GM19351 (cell line): ENCODE measurements at regions not wholly inside any gene's neighbourhood (a gene's known extent, or its start where the extent isn't known, plus 50 kb on each side); places are given as distances from the start of the nearest gene placed in this dataset.
"Not testable (repeated sequence)": the region's sequence is repeated elsewhere in the genome, so short reads cannot be mapped to it uniquely, and the experiment has no call there.

Source experiments
- ATAC-seq: cut with Tn5 transposase; IDR thresholded peaks from one replicate; pipeline ENCODE4 v1.9.1; 2021; ENCODE audit warnings: mild to moderate bottlenecking, moderate library complexity; ENCODE audit not compliant: unreplicated experiment

GRCh38 chr3:67145738-67146137 lies 147.6 kb downstream of the KBTBD8 start:
- no peak for ATAC-seq

GRCh38 chr3:67154429-67154828 lies 156.3 kb downstream of the KBTBD8 start:
- ATAC-seq: no peak

GRCh38 chr3:67167481-67167880 lies 169.4 kb downstream of the KBTBD8 start:
- ATAC-seq: no peak

- no peak for ATAC-seq
These were observed 173.7 kb downstream of the KBTBD8 start for GRCh38 chr3:67171841-67172240.

GRCh38 chr3:67173130-67173529 lies 175.0 kb downstream of the KBTBD8 start:
- not testable (repeated sequence) for ATAC-seq

- no peak for ATAC-seq
These were observed 178.3 kb downstream of the KBTBD8 start for GRCh38 chr3:67176396-67176795.

- no peak for ATAC-seq
These were observed 194.4 kb downstream of the KBTBD8 start for GRCh38 chr3:67192466-67192865.

- no peak for ATAC-seq
These were observed 198.6 kb downstream of the KBTBD8 start for GRCh38 chr3:67196677-67197076.

- no peak for ATAC-seq
These were observed 200.3 kb downstream of the KBTBD8 start for GRCh38 chr3:67198374-67198773.

GRCh38 chr3:67200618-67201017 lies 202.5 kb downstream of the KBTBD8 start:
- ATAC-seq: no peak

GRCh38 chr3:67201026-67201425 lies 202.9 kb downstream of the KBTBD8 start:
- no peak for ATAC-seq

- ATAC-seq: no peak
These were observed 203.9 kb downstream of the KBTBD8 start for GRCh38 chr3:67202053-67202452.

- no peak for ATAC-seq
These were observed 206.8 kb downstream of the KBTBD8 start for GRCh38 chr3:67204951-67205350.

GRCh38 chr3:67215690-67216089 lies 217.6 kb downstream of the KBTBD8 start:
- ATAC-seq: no peak

GRCh38 chr3:67227030-67227429 lies 228.9 kb downstream of the KBTBD8 start:
- ATAC-seq: no peak

- ATAC-seq: no peak
These were observed 230.0 kb downstream of the KBTBD8 start for GRCh38 chr3:67228136-67228535.

- no peak for ATAC-seq
These were observed 234.5 kb downstream of the KBTBD8 start for GRCh38 chr3:67232642-67233041.

- ATAC-seq: no peak
These were observed 241.2 kb downstream of the KBTBD8 start for GRCh38 chr3:67239353-67239752.

GRCh38 chr3:67241084-67241483 lies 243.0 kb downstream of the KBTBD8 start:
- ATAC-seq: no peak

- ATAC-seq: no peak
These were observed 246.0 kb downstream of the KBTBD8 start for GRCh38 chr3:67244130-67244529.

- no peak for ATAC-seq
These were observed 247.4 kb downstream of the KBTBD8 start for GRCh38 chr3:67245545-67245944.

- ATAC-seq: no peak
These were observed 250.6 kb downstream of the KBTBD8 start for GRCh38 chr3:67248726-67249125.

GRCh38 chr3:67252906-67253305 lies 254.8 kb downstream of the KBTBD8 start:
- ATAC-seq: not testable (repeated sequence)
